NB4 (cell line): ENCODE measurements at regions not wholly inside any gene's neighbourhood (a gene's known extent, or its start where the extent isn't known, plus 50 kb on each side); places are given as distances from the start of the nearest gene placed in this dataset.

ENCODE experiments used
- CTCF ChIP-seq: IDR thresholded peaks from one replicate; pipeline ENCODE4 v1.5.1; 2012; ENCODE audit warnings: low read depth, low read length
- POLR2A ChIP-seq: IDR thresholded peaks from 2 replicates; pipeline ENCODE4 v1.6.1; 2011; ENCODE audit warnings: mild to moderate bottlenecking; ENCODE audit not compliant: insufficient read length; ENCODE audit errors: extremely low read depth

GRCh38 chr4:181443021-181443420, 800.2 kb upstream of the TENM3 start:
- TF ChIP-seq CTCF: no peak
- TF ChIP-seq POLR2A: no peak
